ENCODE measurements at regions not wholly inside any gene's neighbourhood (a gene's known extent, or its start where the extent isn't known, plus 50 kb on each side); places are given as distances from the start of the nearest gene placed in this dataset.

- DNase-seq (ENCODE audit: low spot score): no peak
- peaks cover 10% of the 10 kb centered on the region for H3K4me1 Mint-ChIP-seq (ENCODE audit: low read depth)
- no peaks in the 10 kb centered on the region for H3K9me3 Mint-ChIP-seq (ENCODE audit: low read depth)
- H3K4me3 Mint-ChIP-seq (ENCODE audit: unreplicated experiment): no peak overlapping the region
- H3K27ac Mint-ChIP-seq (ENCODE audit: unreplicated experiment): no peak overlapping the region
- H3K27me3 Mint-ChIP-seq (ENCODE audit: low read depth): peaks cover 42% of the 10 kb centered on the region
- no peaks in the 10 kb centered on the region for H3K36me3 Mint-ChIP-seq (ENCODE audit: low read depth)
- no peak for TF ChIP-seq CTCF (IDR thresholded peaks at IDR 0.05)
Observed at GRCh38 chr16:80408014-80408413, 132.8 kb upstream of the DYNLRB2 start.

GRCh38 chr16:80407265-80407987, 133.4 kb upstream of the DYNLRB2 start:
- H3K27ac Mint-ChIP-seq (ENCODE audit: unreplicated experiment): no peak overlapping the region
- H3K27me3 Mint-ChIP-seq (ENCODE audit: low read depth): peaks cover 42% of the 10 kb centered on the region
- no peaks in the 10 kb centered on the region for H3K36me3 Mint-ChIP-seq (ENCODE audit: low read depth)
- no peaks in the 10 kb centered on the region for H3K9me3 Mint-ChIP-seq (ENCODE audit: low read depth)
- DNase-seq (ENCODE audit: low spot score): no peak
- peaks cover 10% of the 10 kb centered on the region for H3K4me1 Mint-ChIP-seq (ENCODE audit: low read depth)
- H3K4me3 Mint-ChIP-seq (ENCODE audit: unreplicated experiment): no peak overlapping the region
- TF ChIP-seq CTCF (IDR thresholded peaks at IDR 0.05): no peak

- TF ChIP-seq CTCF (IDR thresholded peaks at IDR 0.05): no peak
- Mint-ChIP-seq H3K9me3 (ENCODE audit: low read depth) (no peaks in the 10 kb centered on the region), H3K27me3 (ENCODE audit: low read depth) (peaks cover 53% of the 10 kb centered on the region), H3K27ac (ENCODE audit: unreplicated experiment) (no peak overlapping the region), H3K4me3 (ENCODE audit: unreplicated experiment) (no peak overlapping the region), H3K4me1 (ENCODE audit: low read depth) (peaks cover 10% of the 10 kb centered on the region), H3K36me3 (ENCODE audit: low read depth) (no peaks in the 10 kb centered on the region)
- no peak for DNase-seq (ENCODE audit: low spot score)
Observed at GRCh38 chr16:80404847-80405246, 135.9 kb upstream of the DYNLRB2 start.

- TF ChIP-seq CTCF (IDR thresholded peaks at IDR 0.05): no peak
- Mint-ChIP-seq H3K27me3 (ENCODE audit: low read depth) (peaks cover 60% of the 10 kb centered on the region), H3K9me3 (ENCODE audit: low read depth) (no peaks in the 10 kb centered on the region), H3K36me3 (ENCODE audit: low read depth) (no peaks in the 10 kb centered on the region), H3K27ac (ENCODE audit: unreplicated experiment) (no peak overlapping the region), H3K4me3 (ENCODE audit: unreplicated experiment) (no peak overlapping the region), H3K4me1 (ENCODE audit: low read depth) (peaks cover 10% of the 10 kb centered on the region)
- no peak for DNase-seq (ENCODE audit: low spot score)
Observed at GRCh38 chr16:80403894-80404293, 136.9 kb upstream of the DYNLRB2 start.

GRCh38 chr16:80390871-80391489, 149.8 kb upstream of the DYNLRB2 start:
- Mint-ChIP-seq H3K36me3 (ENCODE audit: low read depth) (peaks cover 3% of the 10 kb centered on the region), H3K4me3 (ENCODE audit: unreplicated experiment) (no peak overlapping the region), H3K9me3 (ENCODE audit: low read depth) (peaks cover 5% of the 10 kb centered on the region), H3K4me1 (ENCODE audit: low read depth) (peaks cover 2% of the 10 kb centered on the region), H3K27ac (ENCODE audit: unreplicated experiment) (no peak overlapping the region), H3K27me3 (ENCODE audit: low read depth) (no peaks in the 10 kb centered on the region)
- TF ChIP-seq CTCF (IDR thresholded peaks at IDR 0.05): no peak
- no peak for DNase-seq (ENCODE audit: low spot score)
